NB4 (cell line): ENCODE measurements at regions not wholly inside any gene's neighbourhood (a gene's known extent, or its start where the extent isn't known, plus 50 kb on each side); places are given as distances from the start of the nearest gene placed in this dataset.

Source experiments
- MYC ChIP-seq: IDR thresholded peaks from 2 replicates; pipeline ENCODE4 v1.6.1; 2011; ENCODE audit warnings: low read depth, low read length
- POLR2A ChIP-seq: IDR thresholded peaks from 2 replicates; pipeline ENCODE4 v1.6.1; 2011; ENCODE audit warnings: mild to moderate bottlenecking; ENCODE audit not compliant: insufficient read length; ENCODE audit errors: extremely low read depth
- TF ChIP-seq, protein P1 (sequence below): IDR thresholded peaks from one replicate; pipeline ENCODE4 v1.5.1; 2012; ENCODE audit warnings: low read depth, low read length
- TF ChIP-seq, protein P2 (sequence below): IDR thresholded peaks from 2 replicates; pipeline ENCODE4 v1.6.1; 2011; ENCODE audit warnings: low read depth, low read length

DNA sequence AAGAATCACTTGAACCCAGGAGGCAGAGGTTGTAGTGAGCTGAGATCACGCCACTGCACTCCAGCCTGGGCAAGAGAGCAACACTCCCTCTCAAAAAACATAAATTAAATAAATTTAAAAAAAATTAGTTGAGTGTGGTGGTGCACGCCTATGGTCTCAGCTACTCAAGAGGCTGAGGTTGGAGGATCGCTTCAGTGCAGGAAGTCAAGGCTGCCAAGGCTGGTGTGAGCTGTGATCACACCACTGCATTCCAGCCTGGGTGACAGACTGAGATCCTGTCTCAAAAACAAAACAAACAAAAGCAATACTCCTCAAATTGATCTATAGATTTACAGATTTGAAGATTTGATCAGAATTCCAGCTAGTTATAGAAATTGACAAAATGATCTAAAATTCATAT, 92.7 kb upstream of the RESF1 start:
- TF ChIP-seq, protein P1, sequence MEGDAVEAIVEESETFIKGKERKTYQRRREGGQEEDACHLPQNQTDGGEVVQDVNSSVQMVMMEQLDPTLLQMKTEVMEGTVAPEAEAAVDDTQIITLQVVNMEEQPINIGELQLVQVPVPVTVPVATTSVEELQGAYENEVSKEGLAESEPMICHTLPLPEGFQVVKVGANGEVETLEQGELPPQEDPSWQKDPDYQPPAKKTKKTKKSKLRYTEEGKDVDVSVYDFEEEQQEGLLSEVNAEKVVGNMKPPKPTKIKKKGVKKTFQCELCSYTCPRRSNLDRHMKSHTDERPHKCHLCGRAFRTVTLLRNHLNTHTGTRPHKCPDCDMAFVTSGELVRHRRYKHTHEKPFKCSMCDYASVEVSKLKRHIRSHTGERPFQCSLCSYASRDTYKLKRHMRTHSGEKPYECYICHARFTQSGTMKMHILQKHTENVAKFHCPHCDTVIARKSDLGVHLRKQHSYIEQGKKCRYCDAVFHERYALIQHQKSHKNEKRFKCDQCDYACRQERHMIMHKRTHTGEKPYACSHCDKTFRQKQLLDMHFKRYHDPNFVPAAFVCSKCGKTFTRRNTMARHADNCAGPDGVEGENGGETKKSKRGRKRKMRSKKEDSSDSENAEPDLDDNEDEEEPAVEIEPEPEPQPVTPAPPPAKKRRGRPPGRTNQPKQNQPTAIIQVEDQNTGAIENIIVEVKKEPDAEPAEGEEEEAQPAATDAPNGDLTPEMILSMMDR, result no peak
- TF ChIP-seq POLR2A (no peak), MYC (no peak)
- TF ChIP-seq, protein P2, sequence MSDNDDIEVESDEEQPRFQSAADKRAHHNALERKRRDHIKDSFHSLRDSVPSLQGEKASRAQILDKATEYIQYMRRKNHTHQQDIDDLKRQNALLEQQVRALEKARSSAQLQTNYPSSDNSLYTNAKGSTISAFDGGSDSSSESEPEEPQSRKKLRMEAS, result no peak
